DND-41 (cell line): ENCODE measurements at regions not wholly inside any gene's neighbourhood (a gene's known extent, or its start where the extent isn't known, plus 50 kb on each side); places are given as distances from the start of the nearest gene placed in this dataset.

Source experiments
- CTCF ChIP-seq: IDR thresholded peaks from 2 replicates; pipeline ENCODE4 v1.5.1; 2012; ENCODE audit warnings: borderline replicate concordance, low read length, moderate library complexity, mild to moderate bottlenecking; ENCODE audit not compliant: poor library complexity, severe bottlenecking; ENCODE audit errors: extremely low read depth
- EZH2 ChIP-seq: IDR thresholded peaks from 3 replicates; pipeline ENCODE4 v1.6.1; 2012; ENCODE audit warnings: borderline replicate concordance, low read depth, mild to moderate bottlenecking, moderate library complexity, low read length, inconsistent platforms; ENCODE audit not compliant: severe bottlenecking

- TF ChIP-seq CTCF (no peak), EZH2 (no peak)
Measured at GRCh38 chr5:147986134-147986757, 77.5 kb upstream of the SPINK5 start.
